H9 (cell line): ENCODE measurements at regions not wholly inside any gene's neighbourhood (a gene's known extent, or its start where the extent isn't known, plus 50 kb on each side); places are given as distances from the start of the nearest gene placed in this dataset.

Experiments used
- DNase-seq: peaks from one replicate; pipeline ENCODE4 v3.0.0-alpha.2; 2017
- H2AFZ ChIP-seq: one replicate; pipeline ENCODE4 v1.6.1; 2013; ENCODE audit warnings: mild to moderate bottlenecking, low read length, control low read depth, moderate library complexity
- H2AK5ac ChIP-seq: 2 replicates; pipeline ENCODE4 v1.6.1; 2013; ENCODE audit warnings: low read length, control low read depth, mixed read lengths; ENCODE audit not compliant: insufficient read length
- H2BK120ac ChIP-seq: one replicate; pipeline ENCODE4 v1.6.1; 2013; ENCODE audit warnings: low read depth, mild to moderate bottlenecking, low read length, control low read depth, inconsistent platforms; ENCODE audit not compliant: poor library complexity, severe bottlenecking
- H2BK12ac ChIP-seq: 2 replicates; pipeline ENCODE4 v1.6.1; 2013; ENCODE audit warnings: low read length, control low read depth, mixed read lengths, low read depth; ENCODE audit not compliant: insufficient read length
- H2BK15ac ChIP-seq: 2 replicates; pipeline ENCODE4 v1.6.1; 2013; ENCODE audit warnings: low read depth, low read length, control low read depth
- H2BK20ac ChIP-seq: one replicate; pipeline ENCODE4 v1.6.1; 2013; ENCODE audit warnings: low read depth, mild to moderate bottlenecking, low read length, control low read depth, inconsistent platforms; ENCODE audit not compliant: poor library complexity, severe bottlenecking
- H2BK5ac ChIP-seq: 2 replicates; pipeline ENCODE4 v1.6.1; 2013; ENCODE audit warnings: low read length, control low read depth, mixed read lengths; ENCODE audit not compliant: insufficient read length
- H3K14ac ChIP-seq: 2 replicates; pipeline ENCODE4 v1.6.1; 2013; ENCODE audit warnings: low read length, control low read depth; ENCODE audit not compliant: insufficient read depth
- H3K18ac ChIP-seq: 2 replicates; pipeline ENCODE4 v1.6.1; 2013; ENCODE audit warnings: low read depth, mild to moderate bottlenecking, mixed read lengths, low read length, control low read depth; ENCODE audit not compliant: insufficient read length
- H3K23ac ChIP-seq: 2 replicates; pipeline ENCODE4 v1.6.1; 2013; ENCODE audit warnings: low read length, control low read depth, mixed read lengths, low read depth; ENCODE audit not compliant: insufficient read length
- H3K23me2 ChIP-seq: 2 replicates; pipeline ENCODE4 v1.6.1; 2013; ENCODE audit warnings: low read depth, mild to moderate bottlenecking, mixed read lengths, low read length, control low read depth; ENCODE audit not compliant: insufficient read length, poor library complexity, severe bottlenecking
- H3K27ac ChIP-seq: 2 replicates; pipeline ENCODE4 v1.5.1; 2013; ENCODE audit warnings: low read length, control low read depth, mixed read lengths, low read depth; ENCODE audit not compliant: insufficient read length
- H3K27me3 ChIP-seq: 2 replicates; pipeline ENCODE4 v1.6.1; 2013; ENCODE audit warnings: low read length, control low read depth, inconsistent platforms; ENCODE audit not compliant: insufficient read depth
- H3K4ac ChIP-seq: 2 replicates; pipeline ENCODE4 v1.6.1; 2013; ENCODE audit warnings: low read depth, mild to moderate bottlenecking, control low read depth, inconsistent platforms, low read length, moderate library complexity
- H3K4me1 ChIP-seq: 2 replicates; pipeline ENCODE4 v1.6.1; 2013; ENCODE audit warnings: low read length, control low read depth, inconsistent platforms; ENCODE audit not compliant: insufficient read depth
- H3K4me2 ChIP-seq: 2 replicates; pipeline ENCODE4 v1.6.1; 2013; ENCODE audit warnings: low read length, control low read depth, mixed read lengths; ENCODE audit not compliant: insufficient read length, insufficient read depth
- H3K56ac ChIP-seq: 2 replicates; pipeline ENCODE4 v1.6.1; 2013; ENCODE audit warnings: low read depth, mild to moderate bottlenecking, mixed read lengths, low read length, control low read depth; ENCODE audit not compliant: insufficient read length
- H3K79me1 ChIP-seq: 2 replicates; pipeline ENCODE4 v1.6.1; 2013; ENCODE audit warnings: low read depth, mild to moderate bottlenecking, moderate library complexity, low read length, control low read depth, inconsistent platforms; ENCODE audit not compliant: insufficient read depth, poor library complexity, severe bottlenecking
- H3K79me2 ChIP-seq: 2 replicates; pipeline ENCODE4 v1.6.1; 2013; ENCODE audit warnings: low read length, control low read depth, inconsistent platforms; ENCODE audit not compliant: insufficient read depth
- H3K9ac ChIP-seq: 2 replicates; pipeline ENCODE4 v1.6.1; 2013; ENCODE audit warnings: low read length, control low read depth, mixed read lengths; ENCODE audit not compliant: insufficient read length; ENCODE audit errors: extremely low read depth
- H3K9me3 ChIP-seq: one replicate; pipeline ENCODE4 v1.6.1; 2013; ENCODE audit warnings: low read depth, low read length, inconsistent platforms; ENCODE audit not compliant: control insufficient read depth
- H3T11ph ChIP-seq: one replicate; pipeline ENCODE4 v1.6.1; 2013; ENCODE audit warnings: mild to moderate bottlenecking, low read length, control low read depth, inconsistent platforms
- H4K20me1 ChIP-seq: one replicate; pipeline ENCODE4 v1.6.1; 2013; ENCODE audit not compliant: control insufficient read depth, insufficient read length, insufficient read depth
- H4K5ac ChIP-seq: 2 replicates; pipeline ENCODE4 v1.6.1; 2013; ENCODE audit warnings: low read depth, mild to moderate bottlenecking, mixed read lengths, low read length, control low read depth; ENCODE audit not compliant: insufficient read length
- H4K8ac ChIP-seq: replicated peaks from 2 replicates; pipeline ENCODE4 v1.6.1; 2013; ENCODE audit warnings: low read length, control low read depth, mixed read lengths, low read depth; ENCODE audit not compliant: insufficient read length
- H4K91ac ChIP-seq: 2 replicates; pipeline ENCODE4 v1.6.1; 2013; ENCODE audit warnings: low read depth, mild to moderate bottlenecking, moderate library complexity, mixed read lengths, low read length, control low read depth; ENCODE audit not compliant: insufficient read length
- H3K27ac Mint-ChIP-seq, 3 experiments: 2 replicates in 2 of 3; 3 replicates in 1 of 3; pipeline ENCODE4 v1.8.0; 2020 to 2021; ENCODE audit warnings: mixed read lengths in 3 of 3, mild to moderate bottlenecking in 1 of 3, moderate library complexity in 1 of 3
- H3K27me3 Mint-ChIP-seq: 2 replicates; pipeline ENCODE4 v1.8.0; 2021; ENCODE audit warnings: low read depth, mild to moderate bottlenecking, moderate library complexity, mixed read lengths
- H3K36me3 Mint-ChIP-seq, 3 experiments: 2 replicates in 2 of 3; 3 replicates in 1 of 3; pipeline ENCODE4 v1.8.0; 2020 to 2021; ENCODE audit warnings: low read depth in 3 of 3, mixed read lengths in 3 of 3; ENCODE audit not compliant: insufficient read depth in 1 of 3
- H3K4me1 Mint-ChIP-seq, 2 experiments: 2 replicates each; pipeline ENCODE4 v1.8.0; 2020; ENCODE audit warnings: mixed read lengths in 2 of 2
- H3K4me3 Mint-ChIP-seq, 2 experiments: 2 replicates in 1 of 2; 3 replicates in 1 of 2; pipeline ENCODE4 v1.8.0; 2020 to 2021; ENCODE audit warnings: mild to moderate bottlenecking in 2 of 2, mixed read lengths in 2 of 2, moderate library complexity in 1 of 2
- H3K9me3 Mint-ChIP-seq, 2 experiments: 2 replicates in 1 of 2; 3 replicates in 1 of 2; pipeline ENCODE4 v1.8.0; 2020; ENCODE audit warnings: mild to moderate bottlenecking in 2 of 2, mixed read lengths in 2 of 2, moderate library complexity in 1 of 2
- WGBS: extraction: QIAGEN DNeasy Blood & Tissue Kit; methylation state at CpG from one replicate; pipeline ENCODE4 v1.1.7; 2013; ENCODE audit warnings: missing lambda C conversion rate, low lambda C conversion rate, mixed read lengths; ENCODE audit not compliant: insufficient read length; ENCODE audit errors: extremely low coverage; 5-methylcytosine and 5-hydroxymethylcytosine counted together
- TF ChIP-seq, protein P1 (sequence below): fragments of 200-600 bp; sonication (generic); conservative IDR thresholded peaks from 3 replicates; pipeline ENCODE4 v1.8.0; 2021; ENCODE audit warnings: antibody characterized with exemption, mild to moderate bottlenecking

DNA sequence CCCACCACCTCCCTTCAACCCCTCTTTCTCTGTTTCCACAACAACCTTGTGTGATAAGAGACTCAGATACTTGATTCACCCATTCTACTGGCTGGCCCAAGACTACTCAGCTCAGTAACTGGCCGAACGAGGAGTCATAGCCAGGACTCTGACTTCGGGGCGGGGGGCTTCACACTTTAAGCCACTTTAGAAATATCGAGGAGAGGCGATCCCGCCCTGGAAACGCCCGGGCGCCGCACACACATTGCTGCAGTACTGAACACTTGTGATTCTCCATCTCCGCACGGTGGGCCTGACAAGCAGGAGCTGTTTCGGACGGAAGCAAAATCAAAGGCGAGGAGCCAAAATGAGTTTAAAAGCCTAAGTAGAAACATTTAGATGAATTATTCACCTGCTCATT, 182.1 kb downstream of the NPHP4 start:
- H3K27ac ChIP-seq, result no peak overlapping the region
- H4K20me1 ChIP-seq, result no peaks in the 10 kb centered on the region
- no peak overlapping the region for H2AFZ ChIP-seq
- Mint-ChIP-seq H3K9me3 (no peaks in the 10 kb centered on the region), H3K4me3 (no peak overlapping the region), H3K4me1 (peaks cover 13 to 15% of the 10 kb centered on the region in 2 experiments), H3K27ac (no peak overlapping the region), H3K27me3 (peaks cover 3% of the 10 kb centered on the region), H3K36me3 (no peaks in the 10 kb centered on the region)
- no peaks in the 10 kb centered on the region for H3K79me2 ChIP-seq
- H3K14ac ChIP-seq, result no peak overlapping the region
- no peak overlapping the region for H2BK15ac ChIP-seq
- no peak overlapping the region for H2BK5ac ChIP-seq
- TF ChIP-seq, protein P1, sequence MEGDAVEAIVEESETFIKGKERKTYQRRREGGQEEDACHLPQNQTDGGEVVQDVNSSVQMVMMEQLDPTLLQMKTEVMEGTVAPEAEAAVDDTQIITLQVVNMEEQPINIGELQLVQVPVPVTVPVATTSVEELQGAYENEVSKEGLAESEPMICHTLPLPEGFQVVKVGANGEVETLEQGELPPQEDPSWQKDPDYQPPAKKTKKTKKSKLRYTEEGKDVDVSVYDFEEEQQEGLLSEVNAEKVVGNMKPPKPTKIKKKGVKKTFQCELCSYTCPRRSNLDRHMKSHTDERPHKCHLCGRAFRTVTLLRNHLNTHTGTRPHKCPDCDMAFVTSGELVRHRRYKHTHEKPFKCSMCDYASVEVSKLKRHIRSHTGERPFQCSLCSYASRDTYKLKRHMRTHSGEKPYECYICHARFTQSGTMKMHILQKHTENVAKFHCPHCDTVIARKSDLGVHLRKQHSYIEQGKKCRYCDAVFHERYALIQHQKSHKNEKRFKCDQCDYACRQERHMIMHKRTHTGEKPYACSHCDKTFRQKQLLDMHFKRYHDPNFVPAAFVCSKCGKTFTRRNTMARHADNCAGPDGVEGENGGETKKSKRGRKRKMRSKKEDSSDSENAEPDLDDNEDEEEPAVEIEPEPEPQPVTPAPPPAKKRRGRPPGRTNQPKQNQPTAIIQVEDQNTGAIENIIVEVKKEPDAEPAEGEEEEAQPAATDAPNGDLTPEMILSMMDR, result no peak
- H2BK120ac ChIP-seq, result no peak overlapping the region
- H2AK5ac ChIP-seq, result no peak overlapping the region
- no peak for DNase-seq
- H3K4me2 ChIP-seq, result no peak overlapping the region
- no peak overlapping the region for H3K18ac ChIP-seq
- no peaks in the 10 kb centered on the region; the same call in 1 of the 2 replicates for H3K4me1 ChIP-seq
- no peaks in the 10 kb centered on the region for H3K27me3 ChIP-seq
- no peak overlapping the region for H2BK12ac ChIP-seq
- no peaks in the 10 kb centered on the region for H3K9me3 ChIP-seq
- H3K9ac ChIP-seq, result no peak overlapping the region
- no peak overlapping the region for H4K91ac ChIP-seq
- no peak overlapping the region for H4K5ac ChIP-seq
- no peak overlapping the region for H3K56ac ChIP-seq
- H3K23me2 ChIP-seq, result no peaks in the 10 kb centered on the region
- H3K23ac ChIP-seq, result no peak overlapping the region
- H3T11ph ChIP-seq, result no peak overlapping the region
- no peak overlapping the region for H2BK20ac ChIP-seq
- H3K4ac ChIP-seq, result no peak overlapping the region
- WGBS, result no CpG with 5 or more reads among the region's 16 CpGs
- H3K79me1 ChIP-seq, result no peaks in the 10 kb centered on the region
- H4K8ac ChIP-seq, result no peak overlapping the region
